ENCODE measurements at regions not wholly inside any gene's neighbourhood (a gene's known extent, or its start where the extent isn't known, plus 50 kb on each side); places are given as distances from the start of the nearest gene placed in this dataset.

DNA sequence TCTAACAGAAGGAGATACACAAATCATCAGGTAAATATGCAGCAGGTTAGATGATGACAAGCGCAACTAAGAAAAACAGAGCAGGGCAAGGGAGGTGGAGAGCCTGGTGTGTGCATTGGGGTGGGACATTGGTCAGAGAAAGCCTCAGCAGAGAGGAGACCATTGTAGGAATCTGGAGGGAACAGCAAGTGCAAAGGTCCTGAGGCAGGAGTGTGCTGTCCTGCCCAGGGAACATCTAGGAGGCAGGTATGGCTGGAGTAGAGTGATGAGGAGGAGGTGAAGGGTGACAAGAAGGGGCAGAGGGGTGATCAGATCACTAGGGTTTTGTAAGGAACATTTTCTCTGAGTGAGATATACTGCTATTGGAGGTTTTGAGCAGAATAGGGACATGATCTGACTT lies 90.1 kb downstream of the NCR2 start:
- Histone ChIP-seq H3K4me3 (ENCODE audit: low read depth in 2 of 2, low read length in 2 of 2) (no peak overlapping the region), H3K27me3 (ENCODE audit: control insufficient read depth, insufficient read depth, low read length) (peaks cover 15% of the 10 kb centered on the region), H3K4me1 (ENCODE audit: control insufficient read depth, insufficient read depth, low read length) (peaks cover 17% of the 10 kb centered on the region), H3K27ac (ENCODE audit: low read length) (no peak overlapping the region), H3K9me3 (ENCODE audit: control insufficient read depth, insufficient read depth, low read depth, low read length) (no peaks in the 10 kb centered on the region), H3K36me3 (ENCODE audit: control insufficient read depth, insufficient read depth, low read length) (no peaks in the 10 kb centered on the region)
- ChIA-PET CTCF (interaction anchor here (0.6 to 1.2 kb wide), 3 partner anchors 80 to 167 kb away, joined by 3 to 7 read pairs (median 3); no protein-coding TSS in a partner anchor), POLR2A (no interaction called here)
- in situ Hi-C loops (cut with HindIII; ENCODE audit: low pct_unique_long_range_greater_than_20kb, low sequenced_read_pairs) (no loop called here), intact Hi-C loops (cut with micrococcal nuclease; ENCODE audit: unreplicated experiment) (loop anchor here (5.0 to 10.0 kb wide), 2 partner anchors 122 to 259 kb away; partner anchors contain the start of gene FOXP4)
- DNase-seq (ENCODE audit: low read depth, low spot score) (no peak), ATAC-seq (no peak)
- no TSS peak for BruUV-seq (replicated peaks)
- TF ChIP-seq POLR2AphosphoS5 (IDR thresholded peaks at IDR 0.05; ENCODE audit: low read depth, low read length) = no peak
- TF ChIP-seq CTCF (IDR thresholded peaks at IDR 0.05) = no peak
- no peak for TF ChIP-seq SIN3A (IDR thresholded peaks at IDR 0.05; ENCODE audit: borderline replicate concordance, insufficient read depth, low read depth, low read length)
- TF ChIP-seq, protein P1, sequence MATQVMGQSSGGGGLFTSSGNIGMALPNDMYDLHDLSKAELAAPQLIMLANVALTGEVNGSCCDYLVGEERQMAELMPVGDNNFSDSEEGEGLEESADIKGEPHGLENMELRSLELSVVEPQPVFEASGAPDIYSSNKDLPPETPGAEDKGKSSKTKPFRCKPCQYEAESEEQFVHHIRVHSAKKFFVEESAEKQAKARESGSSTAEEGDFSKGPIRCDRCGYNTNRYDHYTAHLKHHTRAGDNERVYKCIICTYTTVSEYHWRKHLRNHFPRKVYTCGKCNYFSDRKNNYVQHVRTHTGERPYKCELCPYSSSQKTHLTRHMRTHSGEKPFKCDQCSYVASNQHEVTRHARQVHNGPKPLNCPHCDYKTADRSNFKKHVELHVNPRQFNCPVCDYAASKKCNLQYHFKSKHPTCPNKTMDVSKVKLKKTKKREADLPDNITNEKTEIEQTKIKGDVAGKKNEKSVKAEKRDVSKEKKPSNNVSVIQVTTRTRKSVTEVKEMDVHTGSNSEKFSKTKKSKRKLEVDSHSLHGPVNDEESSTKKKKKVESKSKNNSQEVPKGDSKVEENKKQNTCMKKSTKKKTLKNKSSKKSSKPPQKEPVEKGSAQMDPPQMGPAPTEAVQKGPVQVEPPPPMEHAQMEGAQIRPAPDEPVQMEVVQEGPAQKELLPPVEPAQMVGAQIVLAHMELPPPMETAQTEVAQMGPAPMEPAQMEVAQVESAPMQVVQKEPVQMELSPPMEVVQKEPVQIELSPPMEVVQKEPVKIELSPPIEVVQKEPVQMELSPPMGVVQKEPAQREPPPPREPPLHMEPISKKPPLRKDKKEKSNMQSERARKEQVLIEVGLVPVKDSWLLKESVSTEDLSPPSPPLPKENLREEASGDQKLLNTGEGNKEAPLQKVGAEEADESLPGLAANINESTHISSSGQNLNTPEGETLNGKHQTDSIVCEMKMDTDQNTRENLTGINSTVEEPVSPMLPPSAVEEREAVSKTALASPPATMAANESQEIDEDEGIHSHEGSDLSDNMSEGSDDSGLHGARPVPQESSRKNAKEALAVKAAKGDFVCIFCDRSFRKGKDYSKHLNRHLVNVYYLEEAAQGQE (IDR thresholded peaks at IDR 0.05; ENCODE audit: insufficient read depth in 1 of 2, low read depth in 2 of 2, low read length in 1 of 2) = no peak

GRCh38 chr6:41426438-41426851 lies 91.0 kb downstream of the NCR2 start:
- TF ChIP-seq, protein P1 (IDR thresholded peaks at IDR 0.05; ENCODE audit: insufficient read depth in 1 of 2, low read depth in 2 of 2, low read length in 1 of 2) = no peak
- TF ChIP-seq TCF7L2 (IDR thresholded peaks at IDR 0.05; ENCODE audit: low read depth, low read length) (no peak), SIN3A (IDR thresholded peaks at IDR 0.05; ENCODE audit: borderline replicate concordance, insufficient read depth, low read depth, low read length) (no peak), POLR2AphosphoS5 (IDR thresholded peaks at IDR 0.05; ENCODE audit: low read depth, low read length) (no peak), CTCF (IDR thresholded peaks at IDR 0.05) (no peak)
- Histone ChIP-seq H3K36me3 (ENCODE audit: control insufficient read depth, insufficient read depth, low read length) (no peaks in the 10 kb centered on the region), H3K4me1 (ENCODE audit: control insufficient read depth, insufficient read depth, low read length) (peaks cover 17% of the 10 kb centered on the region), H3K9me3 (ENCODE audit: control insufficient read depth, insufficient read depth, low read depth, low read length) (no peaks in the 10 kb centered on the region), H3K27ac (ENCODE audit: low read length) (no peak overlapping the region), H3K27me3 (ENCODE audit: control insufficient read depth, insufficient read depth, low read length) (peaks cover 14% of the 10 kb centered on the region), H3K4me3 (ENCODE audit: low read depth in 2 of 2, low read length in 2 of 2) (peak overlapping the region in 1 of 2 experiments; percentile 47; a peak in 2 of 4 replicates)
- in situ Hi-C loops (cut with HindIII; ENCODE audit: low pct_unique_long_range_greater_than_20kb, low sequenced_read_pairs) = no loop called here
- no TSS peak for BruUV-seq (replicated peaks)
- ChIA-PET POLR2A (no interaction called here), CTCF (interaction anchor here (1.2 kb wide), 1 partner anchor 95 kb away, joined by 3 read pairs; no protein-coding TSS in a partner anchor)
- intact Hi-C loops (cut with micrococcal nuclease; ENCODE audit: unreplicated experiment) = loop anchor here (5.0 to 10.0 kb wide), 2 partner anchors 121 to 258 kb away; partner anchors contain the start of gene FOXP4
- DNase-seq (ENCODE audit: low read depth, low spot score) = no peak
- peak; percentile 41; the same call in 1 of the 2 replicates for ATAC-seq

All from Panc1 (cell line).